ENCODE measurements at regions not wholly inside any gene's neighbourhood (a gene's known extent, or its start where the extent isn't known, plus 50 kb on each side); places are given as distances from the start of the nearest gene placed in this dataset.

DNA sequence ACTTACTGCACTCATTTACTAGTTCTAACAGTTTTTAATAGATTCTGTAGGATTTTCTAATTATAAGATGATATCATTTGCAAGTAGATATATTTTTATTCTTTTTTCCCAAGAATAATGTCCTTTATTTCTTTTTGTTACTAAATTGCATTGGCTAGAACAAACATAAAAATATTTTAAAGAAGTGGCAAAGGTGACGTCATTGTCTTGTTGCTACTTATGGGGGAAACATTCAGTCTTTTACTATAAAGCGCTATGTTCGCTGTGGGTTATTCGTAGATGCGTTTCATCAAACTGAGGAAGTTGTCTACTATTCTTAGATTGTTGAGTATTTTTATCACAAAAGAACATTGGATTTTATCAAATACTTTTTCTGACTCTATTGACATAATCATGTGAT lies 765.2 kb upstream of the POU3F3 start:
- FAIRE-seq = no peak
- DNase-seq (ENCODE audit: low read depth in 1 of 2, low spot score in 1 of 2) = no peak
- H3K4me3 ChIP-seq = no peak overlapping the region
- ChIA-PET CTCF (no interaction called here), POLR2A (no interaction called here)
- WGBS (ENCODE audit: missing lambda C conversion rate) = 87% methylated on average over 5 of the region's 5 CpGs
- TF ChIP-seq FOSB (CRISPR knock-in tag; IDR thresholded peaks at IDR 0.05) (no peak), ZC3H11A (IDR thresholded peaks at IDR 0.05) (no peak), RCOR1 (IDR thresholded peaks at IDR 0.05; ENCODE audit: low read depth, low read length) (no peak), RARB (CRISPR knock-in tag; IDR thresholded peaks at IDR 0.05) (no peak), RNF2 (IDR thresholded peaks at IDR 0.05; ENCODE audit: borderline replicate concordance, low read depth) (no peak), SREBF2 (IDR thresholded peaks at IDR 0.05) (no peak), TP53 (CRISPR knock-in tag; IDR thresholded peaks at IDR 0.05) (no peak), EHF (CRISPR knock-in tag; IDR thresholded peaks at IDR 0.05) (no peak), CHD2 (IDR thresholded peaks at IDR 0.05; ENCODE audit: low read length, partially characterized antibody) (no peak), CHD4 (IDR thresholded peaks at IDR 0.05; ENCODE audit: borderline replicate concordance) (no peak), BCL3 (IDR thresholded peaks at IDR 0.05) (no peak), JUN (IDR thresholded peaks at IDR 0.05) (no peak), MYC (IDR thresholded peaks at IDR 0.05; ENCODE audit: borderline replicate concordance, low read length) (no peak), ZNF302 (CRISPR knock-in tag; IDR thresholded peaks at IDR 0.05) (no peak), HDAC2 (IDR thresholded peaks at IDR 0.05) (no peak), RAD21 (conservative IDR thresholded peaks at IDR 0.05 in 1 of 2, IDR thresholded peaks at IDR 0.05 in 1 of 2) (no peak), ATOH8 (CRISPR knock-in tag; IDR thresholded peaks at IDR 0.05; ENCODE audit: low read depth) (no peak), JUNB (IDR thresholded peaks at IDR 0.05) (no peak), SMC3 (IDR thresholded peaks at IDR 0.05) (no peak), EHMT2 (IDR thresholded peaks at IDR 0.05; ENCODE audit: low read depth) (no peak)
- no peak for ATAC-seq
- no peak overlapping the region for H3K27ac ChIP-seq
- H3K4me1 ChIP-seq = no peaks in the 10 kb centered on the region
- no peaks in the 10 kb centered on the region for H3K9me3 ChIP-seq
- H3K4me2 ChIP-seq = no peak overlapping the region

DNA sequence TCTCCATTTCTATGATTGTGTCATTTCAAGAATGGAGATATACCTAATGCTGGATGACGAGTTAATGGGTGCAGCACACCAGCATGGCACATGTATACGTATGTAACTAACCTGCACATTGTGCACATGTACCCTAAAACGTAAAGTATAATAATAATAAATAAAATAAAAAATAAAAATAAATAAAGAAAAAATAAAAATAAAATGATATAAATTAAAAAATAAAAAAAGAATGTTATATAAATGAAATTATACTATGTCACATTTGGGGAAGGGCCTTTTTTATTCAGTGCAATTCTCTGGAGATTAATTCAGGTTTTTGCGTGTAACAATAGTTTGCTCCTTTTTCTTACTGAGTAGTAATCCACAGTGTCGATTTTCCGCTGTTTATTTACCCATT lies 763.5 kb upstream of the POU3F3 start:
- ChIA-PET POLR2A (no interaction called here), CTCF (no interaction called here)
- no peaks in the 10 kb centered on the region for H3K9me3 ChIP-seq
- H3K4me2 ChIP-seq = no peak overlapping the region
- DNase-seq (ENCODE audit: low read depth in 1 of 2, low spot score in 1 of 2) = no peak
- WGBS (ENCODE audit: missing lambda C conversion rate) = 47% methylated on average over 6 of the region's 6 CpGs
- no peak overlapping the region for H3K4me3 ChIP-seq
- ATAC-seq = no peak
- H3K27ac ChIP-seq = no peak overlapping the region
- H3K4me1 ChIP-seq = no peaks in the 10 kb centered on the region
- no peak for FAIRE-seq
- TF ChIP-seq ZFP36 (IDR thresholded peaks at IDR 0.05; ENCODE audit: borderline replicate concordance, partially characterized antibody) (no peak), ZC3H11A (IDR thresholded peaks at IDR 0.05) (no peak), FOSL2 (IDR thresholded peaks at IDR 0.05) (no peak), FOSL2 (CRISPR knock-in tag; IDR thresholded peaks at IDR 0.05) (no peak), NR3C1 (IDR thresholded peaks at IDR 0.05) (no peak)

- ATAC-seq (no peak), DNase-seq (ENCODE audit: low read depth in 1 of 2, low spot score in 1 of 2) (no peak), FAIRE-seq (no peak)
- POLR2A ChIA-PET = no interaction called here
- no peak overlapping the region for H3K27ac ChIP-seq
- H3K4me2 ChIP-seq = no peak overlapping the region
- no peak overlapping the region for H3K4me3 ChIP-seq
- TF ChIP-seq ESRRA (IDR thresholded peaks at IDR 0.05; ENCODE audit: borderline replicate concordance, low read length) (no peak), KDM5A (IDR thresholded peaks at IDR 0.05) (no peak), PHF8 (IDR thresholded peaks at IDR 0.05; ENCODE audit: borderline replicate concordance, low read depth) (no peak), SMC3 (IDR thresholded peaks at IDR 0.05) (no peak), RARB (CRISPR knock-in tag; IDR thresholded peaks at IDR 0.05) (no peak), CBX2 (IDR thresholded peaks at IDR 0.05; ENCODE audit: borderline replicate concordance, low read depth) (no peak), CBX8 (IDR thresholded peaks at IDR 0.05) (no peak), GATA3 (IDR thresholded peaks at IDR 0.05; ENCODE audit: borderline replicate concordance) (no peak), SREBF2 (IDR thresholded peaks at IDR 0.05) (no peak), ZSCAN20 (CRISPR knock-in tag; IDR thresholded peaks at IDR 0.05) (no peak), BCL3 (IDR thresholded peaks at IDR 0.05) (no peak)
- TF ChIP-seq, protein P1, sequence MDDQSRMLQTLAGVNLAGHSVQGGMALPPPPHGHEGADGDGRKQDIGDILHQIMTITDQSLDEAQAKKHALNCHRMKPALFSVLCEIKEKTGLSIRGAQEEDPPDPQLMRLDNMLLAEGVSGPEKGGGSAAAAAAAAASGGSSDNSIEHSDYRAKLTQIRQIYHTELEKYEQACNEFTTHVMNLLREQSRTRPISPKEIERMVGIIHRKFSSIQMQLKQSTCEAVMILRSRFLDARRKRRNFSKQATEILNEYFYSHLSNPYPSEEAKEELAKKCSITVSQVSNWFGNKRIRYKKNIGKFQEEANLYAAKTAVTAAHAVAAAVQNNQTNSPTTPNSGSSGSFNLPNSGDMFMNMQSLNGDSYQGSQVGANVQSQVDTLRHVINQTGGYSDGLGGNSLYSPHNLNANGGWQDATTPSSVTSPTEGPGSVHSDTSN (IDR thresholded peaks at IDR 0.05) = no peak
- H3K9me3 ChIP-seq = no peaks in the 10 kb centered on the region
- CTCF ChIA-PET = no interaction called here
- H3K4me1 ChIP-seq = no peaks in the 10 kb centered on the region
These were observed 762.0 kb upstream of the POU3F3 start for GRCh38 chr2:104091894-104092293.
